A549 (cell line): ENCODE measurements at regions not wholly inside any gene's neighbourhood (a gene's known extent, or its start where the extent isn't known, plus 50 kb on each side); places are given as distances from the start of the nearest gene placed in this dataset.

Experiments used
- ATAC-seq, 2 experiments: fragments of 200-7000 bp in 1 of 2; fragments of >200 bp in 1 of 2; cut with Nextera tagmentation in 1 of 2; cut with Tn5 transposase in 1 of 2; 3 replicates each; pipeline versions ENCODE4 v1.8.0 to v1.9.1; 2018 to 2020; ENCODE audit warnings: mild to moderate bottlenecking in 1 of 2, moderate library complexity in 1 of 2
- CTCF ChIA-PET: fragments of 300-600 bp; sonication (Branson Sonifier 250); formaldehyde crosslinking; extraction: SDS; loops from one replicate; lab custom pipeline; 2021; ENCODE audit warnings: antibody characterized with exemption, inconsistent platforms; lab: Yijun Ruan, JAX
- POLR2A ChIA-PET: fragments of 350-600 bp; formaldehyde crosslinking; extraction: SDS; loops from one replicate; lab custom pipeline; 2021; ENCODE audit warnings: antibody characterized with exemption, inconsistent platforms; lab: Yijun Ruan, JAX
- DNase-seq, 2 experiments: peaks; one replicate each; pipeline versions ENCODE4 v3.0.0 to v3.0.0-alpha.2; 2011 to 2016; ENCODE audit warnings: low read depth in 1 of 2, low spot score in 1 of 2
- FAIRE-seq: peaks from 2 replicates; lab custom pipeline; 2011; peaks lifted over from hg19 to GRCh38; lab: Jason Lieb, UNC
- H3K27ac ChIP-seq, 2 experiments: fragments of >200 bp; sonication (Bioruptor Twin); formaldehyde crosslinking; 3 replicates each; pipeline ENCODE4 v1.5.1; 2016 to 2017
- H3K4me1 ChIP-seq: fragments of >200 bp; sonication (Bioruptor Twin); formaldehyde crosslinking; 3 replicates; pipeline ENCODE4 v1.6.1; 2016
- H3K4me2 ChIP-seq: fragments of >200 bp; sonication (Bioruptor Twin); formaldehyde crosslinking; 3 replicates; pipeline ENCODE4 v1.6.1; 2016
- H3K4me3 ChIP-seq: fragments of >200 bp; sonication (Bioruptor Twin); formaldehyde crosslinking; 3 replicates; pipeline ENCODE4 v1.5.1; 2016
- H3K9me3 ChIP-seq: fragments of >200 bp; sonication (Bioruptor Twin); formaldehyde crosslinking; 3 replicates; pipeline ENCODE4 v1.6.1; 2016
- CBX2 ChIP-seq: fragments of 200-600 bp; sonication (generic); IDR thresholded peaks from 2 replicates; pipeline ENCODE4 v1.6.1; 2016; ENCODE audit warnings: low read depth, mild to moderate bottlenecking, borderline replicate concordance
- CBX8 ChIP-seq: fragments of 200-600 bp; sonication (generic); IDR thresholded peaks from 2 replicates; pipeline ENCODE4 v1.6.1; 2016
- ESRRA ChIP-seq: fragments of 150-350 bp; IDR thresholded peaks from 2 replicates; pipeline ENCODE4 v1.6.1; 2014; ENCODE audit warnings: mild to moderate bottlenecking, low read length, borderline replicate concordance
- FOSB ChIP-seq: fragments of 250-450 bp; sonication (Bioruptor Pico); IDR thresholded peaks from 2 replicates; pipeline ENCODE4 v1.5.0; 2020; ENCODE audit warnings: mild to moderate bottlenecking, moderate library complexity
- FOSL2 ChIP-seq, 2 experiments: fragments of 450-650 bp in 1 of 2; fragments of >200 bp in 1 of 2; sonication (Bioruptor Twin) in 1 of 2; formaldehyde crosslinking; IDR thresholded peaks; 2 replicates each; pipeline versions ENCODE4 v1.5.0 to v1.6.1; 2016 to 2020; ENCODE audit warnings: mild to moderate bottlenecking in 1 of 2, moderate library complexity in 1 of 2
- FOXS1 ChIP-seq: fragments of 250-450 bp; sonication (Bioruptor Pico); IDR thresholded peaks from 2 replicates; pipeline ENCODE4 v1.5.0; 2020; ENCODE audit warnings: mild to moderate bottlenecking, moderate library complexity
- GATA3 ChIP-seq: IDR thresholded peaks from 2 replicates; pipeline ENCODE4 v1.6.1; 2012; ENCODE audit warnings: borderline replicate concordance
- HES2 ChIP-seq: fragments of >200 bp; sonication (Bioruptor Twin); formaldehyde crosslinking; IDR thresholded peaks from 2 replicates; pipeline ENCODE4 v1.6.1; 2016
- HOXB13 ChIP-seq: fragments of 250-450 bp; sonication (Bioruptor Pico); IDR thresholded peaks from 2 replicates; pipeline ENCODE4 v1.5.0; 2020; ENCODE audit warnings: low read depth, mild to moderate bottlenecking, moderate library complexity
- KDM1A ChIP-seq: fragments of 200-600 bp; sonication (generic); IDR thresholded peaks from 2 replicates; pipeline ENCODE4 v1.6.1; 2016; ENCODE audit warnings: low read depth, mild to moderate bottlenecking
- MAFK ChIP-seq: fragments of 450-650 bp; IDR thresholded peaks from 2 replicates; pipeline ENCODE4 v1.6.1; 2014; ENCODE audit not compliant: partially characterized antibody
- RARB ChIP-seq: fragments of 250-450 bp; sonication (Bioruptor Pico); IDR thresholded peaks from 2 replicates; pipeline ENCODE4 v1.8.0; 2021; ENCODE audit warnings: mild to moderate bottlenecking, moderate library complexity
- RCOR1 ChIP-seq: fragments of 150-350 bp; IDR thresholded peaks from 2 replicates; pipeline ENCODE4 v1.6.1; 2014; ENCODE audit warnings: antibody characterized with exemption, low read length, low read depth
- TP53 ChIP-seq: fragments of 250-450 bp; sonication (Bioruptor Pico); IDR thresholded peaks from 2 replicates; pipeline ENCODE4 v1.5.0; 2021; ENCODE audit warnings: mild to moderate bottlenecking, moderate library complexity
- USF2 ChIP-seq: fragments of 450-650 bp; IDR thresholded peaks from 2 replicates; pipeline ENCODE4 v1.6.1; 2014; ENCODE audit warnings: antibody characterized with exemption
- ZC3H11A ChIP-seq: fragments of 450-650 bp; IDR thresholded peaks from 2 replicates; pipeline ENCODE4 v1.6.1; 2014; ENCODE audit warnings: antibody characterized with exemption, mild to moderate bottlenecking
- WGBS: methylation state at CpG from one replicate; pipeline ENCODE4 v1.1.6; 2017; ENCODE audit errors: missing lambda C conversion rate; 5-methylcytosine and 5-hydroxymethylcytosine counted together

- no peaks in the 10 kb centered on the region for H3K9me3 ChIP-seq
- ATAC-seq: no peak
- peaks cover 3% of the 10 kb centered on the region; the same call in 1 of the 3 replicates for H3K4me1 ChIP-seq
- WGBS: 76% methylated on average over 4 of the region's 4 CpGs
- 0 out of 6 replicates have a peak overlapping the region, but pooled peaks of 1 of the 2 experiments have one; percentile 8 for H3K27ac ChIP-seq
- DNase-seq: no peak
- no peak overlapping the region for H3K4me3 ChIP-seq
- CTCF ChIA-PET: no interaction called here
- POLR2A ChIA-PET: no interaction called here
- no peak overlapping the region for H3K4me2 ChIP-seq
- TF ChIP-seq RARB (CRISPR knock-in tag) (no peak), RCOR1 (no peak), CBX8 (no peak)
- FAIRE-seq: no peak
Measured at GRCh38 chr2:133811409-133812125, 243.3 kb upstream of the NCKAP5 start.

- DNase-seq (peak in 1 of 2 experiments; percentile 15), FAIRE-seq (no peak), ATAC-seq (peak in 1 of 2 experiments; percentile 21; a peak in 1 of 6 replicates)
- TF ChIP-seq USF2 (no peak), FOSL2 (IDR thresholded peaks at IDR 0.05) (0 out of 2 replicates have a peak, but pooled peaks have one; percentile 13), FOSL2 (CRISPR knock-in tag; IDR thresholded peaks at IDR 0.05) (peak; percentile 81)
- ChIA-PET POLR2A (no interaction called here), CTCF (no interaction called here)
- H3K4me1 ChIP-seq: peaks cover 16% of the 10 kb centered on the region
- no peak overlapping the region for H3K4me3 ChIP-seq
- H3K9me3 ChIP-seq: no peaks in the 10 kb centered on the region
- 54% methylated on average over 4 of the region's 4 CpGs for WGBS
- no peak overlapping the region for H3K4me2 ChIP-seq
- peak overlapping the region; percentile 46 to 88; a peak in 5 of 6 replicates for H3K27ac ChIP-seq
Measured at GRCh38 chr2:133812826-133813617, 244.8 kb upstream of the NCKAP5 start.

GRCh38 chr2:133814890-133815289 is 246.6 kb upstream of the NCKAP5 start:
- FAIRE-seq: no peak
- no peak overlapping the region for H3K4me3 ChIP-seq
- no peak for DNase-seq
- H3K9me3 ChIP-seq: no peaks in the 10 kb centered on the region
- peak overlapping the region; percentile 45 to 88; a peak in 4 of 6 replicates for H3K27ac ChIP-seq
- ChIA-PET POLR2A (no interaction called here), CTCF (interaction anchor here (0.6 kb wide), 1 partner anchor 12 kb away, joined by 4 read pairs; no protein-coding TSS in a partner anchor)
- WGBS: 65% methylated on average over 4 of the region's 4 CpGs
- peaks cover 29% of the 10 kb centered on the region for H3K4me1 ChIP-seq
- TF ChIP-seq HES2: no peak
- no peak for TF ChIP-seq FOXS1 (CRISPR knock-in tag)
- TF ChIP-seq HOXB13 (CRISPR knock-in tag): no peak
- no peak overlapping the region for H3K4me2 ChIP-seq
- no peak for ATAC-seq

- Histone ChIP-seq H3K4me3 (no peak overlapping the region), H3K4me1 (peaks cover 33% of the 10 kb centered on the region), H3K9me3 (no peaks in the 10 kb centered on the region), H3K4me2 (no peak overlapping the region), H3K27ac (peak overlapping the region; percentile 45 to 88; a peak in 4 of 6 replicates)
- FAIRE-seq (no peak), DNase-seq (no peak), ATAC-seq (no peak)
- ChIA-PET CTCF (no interaction called here), POLR2A (no interaction called here)
- WGBS: 59% methylated on average over 2 of the region's 3 CpGs
- TF ChIP-seq ESRRA: no peak
- no peak for TF ChIP-seq TP53 (CRISPR knock-in tag)
- no peak for TF ChIP-seq FOSB
- no peak for TF ChIP-seq CBX8
- TF ChIP-seq ZC3H11A: no peak
- TF ChIP-seq GATA3: no peak
- no peak for TF ChIP-seq MAFK
- TF ChIP-seq CBX2: no peak
- no peak for TF ChIP-seq KDM1A
- TF ChIP-seq RARB (CRISPR knock-in tag): no peak
Measured at GRCh38 chr2:133816037-133816436, 247.8 kb upstream of the NCKAP5 start.
